AG10803 (cell line): ENCODE measurements at regions not wholly inside any gene's neighbourhood (a gene's known extent, or its start where the extent isn't known, plus 50 kb on each side); places are given as distances from the start of the nearest gene placed in this dataset.

Source experiments
- DNase-seq: peaks from one replicate; pipeline ENCODE4 v3.0.0; 2010; ENCODE audit warnings: low read depth
- H3K4me3 ChIP-seq: 2 replicates; pipeline ENCODE4 v1.5.1; 2011; ENCODE audit warnings: mild to moderate bottlenecking, low read length, control low read depth
- TF ChIP-seq, protein P1 (sequence below): conservative IDR thresholded peaks from 2 replicates; pipeline ENCODE4 v1.5.1; 2011; ENCODE audit warnings: mild to moderate bottlenecking, low read length, control low read depth, inconsistent platforms

DNA sequence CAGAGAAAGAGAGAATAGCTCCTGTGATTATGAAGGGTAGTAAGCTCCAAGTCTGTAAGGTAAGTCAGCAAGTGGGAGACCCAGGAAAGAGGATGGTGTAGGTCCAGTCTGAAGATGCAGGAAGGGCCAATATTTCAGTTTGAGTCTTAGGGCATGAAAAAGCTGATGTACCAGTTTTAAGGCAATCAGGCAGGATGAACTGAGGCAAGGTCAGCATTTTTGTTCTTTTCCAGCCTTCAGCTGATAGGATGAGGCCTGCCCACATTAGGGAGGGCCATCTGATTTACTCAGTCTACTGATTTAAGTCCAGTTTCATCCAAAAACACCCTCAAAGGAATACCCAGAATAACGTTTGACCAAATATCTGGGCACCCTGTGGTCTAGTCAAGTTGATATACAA, 347.3 kb downstream of the CMPK2 start:
- no peak for DNase-seq
- no peak overlapping the region for H3K4me3 ChIP-seq
- TF ChIP-seq, protein P1, sequence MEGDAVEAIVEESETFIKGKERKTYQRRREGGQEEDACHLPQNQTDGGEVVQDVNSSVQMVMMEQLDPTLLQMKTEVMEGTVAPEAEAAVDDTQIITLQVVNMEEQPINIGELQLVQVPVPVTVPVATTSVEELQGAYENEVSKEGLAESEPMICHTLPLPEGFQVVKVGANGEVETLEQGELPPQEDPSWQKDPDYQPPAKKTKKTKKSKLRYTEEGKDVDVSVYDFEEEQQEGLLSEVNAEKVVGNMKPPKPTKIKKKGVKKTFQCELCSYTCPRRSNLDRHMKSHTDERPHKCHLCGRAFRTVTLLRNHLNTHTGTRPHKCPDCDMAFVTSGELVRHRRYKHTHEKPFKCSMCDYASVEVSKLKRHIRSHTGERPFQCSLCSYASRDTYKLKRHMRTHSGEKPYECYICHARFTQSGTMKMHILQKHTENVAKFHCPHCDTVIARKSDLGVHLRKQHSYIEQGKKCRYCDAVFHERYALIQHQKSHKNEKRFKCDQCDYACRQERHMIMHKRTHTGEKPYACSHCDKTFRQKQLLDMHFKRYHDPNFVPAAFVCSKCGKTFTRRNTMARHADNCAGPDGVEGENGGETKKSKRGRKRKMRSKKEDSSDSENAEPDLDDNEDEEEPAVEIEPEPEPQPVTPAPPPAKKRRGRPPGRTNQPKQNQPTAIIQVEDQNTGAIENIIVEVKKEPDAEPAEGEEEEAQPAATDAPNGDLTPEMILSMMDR: no peak

DNA sequence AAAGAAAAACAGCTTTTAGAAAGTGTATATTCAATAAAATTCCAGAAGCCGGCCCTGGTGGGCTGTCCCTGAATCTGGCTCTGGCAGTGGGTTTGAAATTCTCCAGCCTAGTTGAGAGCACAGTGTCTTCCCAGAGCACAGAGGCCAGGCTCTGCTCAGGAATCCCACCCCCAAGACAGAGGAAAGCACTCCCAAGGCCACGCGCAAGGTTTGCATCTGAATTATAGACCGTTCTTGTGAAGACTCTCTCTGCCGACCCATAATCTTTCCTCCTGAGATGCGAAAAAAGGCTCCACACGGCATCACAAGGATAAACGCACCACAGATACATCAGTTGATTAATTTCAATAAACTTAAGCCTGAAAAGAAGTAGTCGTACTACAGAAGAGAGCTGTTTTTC, 342.2 kb downstream of the CMPK2 start:
- TF ChIP-seq, protein P1: no peak
- H3K4me3 ChIP-seq: no peak overlapping the region
- no peak for DNase-seq

DNA sequence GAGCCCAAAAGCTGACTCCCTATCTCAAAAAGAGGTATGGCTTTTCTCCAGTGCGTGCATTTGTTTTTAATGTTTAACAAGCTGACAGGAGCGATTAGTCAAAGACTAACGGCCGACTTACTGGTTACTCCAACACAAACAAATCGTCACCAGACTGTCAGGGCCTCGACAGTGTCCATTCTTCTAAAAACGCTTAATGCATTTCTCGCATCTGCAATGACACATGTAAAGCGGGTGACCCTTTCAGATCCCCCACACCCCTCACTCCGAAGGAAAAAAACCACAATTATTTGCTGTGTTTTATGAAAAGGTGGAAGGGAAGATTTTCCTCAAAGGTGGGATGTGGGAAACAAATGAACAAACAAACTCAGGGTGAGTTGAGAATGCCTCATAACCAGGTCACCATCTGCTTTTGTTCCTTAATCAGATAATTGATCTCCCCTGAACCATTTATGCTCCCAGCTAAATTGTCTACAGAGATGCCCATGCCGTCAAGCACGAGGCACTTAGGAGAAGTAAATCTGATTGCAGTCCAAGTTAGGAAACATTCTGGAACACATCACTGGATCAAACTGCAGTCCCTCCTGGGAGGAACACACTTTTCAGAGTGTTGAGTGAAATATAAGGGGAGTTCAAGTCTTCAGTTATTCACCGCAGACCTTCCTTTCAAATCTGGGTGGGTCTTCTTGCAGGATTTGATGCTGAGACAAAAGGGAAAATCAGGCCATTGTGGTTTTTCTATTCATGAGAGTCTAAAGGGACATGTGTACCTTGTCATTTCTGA, 340.8 kb downstream of the CMPK2 start:
- no peak overlapping the region for H3K4me3 ChIP-seq
- TF ChIP-seq, protein P1: no peak
- DNase-seq: no peak

DNA sequence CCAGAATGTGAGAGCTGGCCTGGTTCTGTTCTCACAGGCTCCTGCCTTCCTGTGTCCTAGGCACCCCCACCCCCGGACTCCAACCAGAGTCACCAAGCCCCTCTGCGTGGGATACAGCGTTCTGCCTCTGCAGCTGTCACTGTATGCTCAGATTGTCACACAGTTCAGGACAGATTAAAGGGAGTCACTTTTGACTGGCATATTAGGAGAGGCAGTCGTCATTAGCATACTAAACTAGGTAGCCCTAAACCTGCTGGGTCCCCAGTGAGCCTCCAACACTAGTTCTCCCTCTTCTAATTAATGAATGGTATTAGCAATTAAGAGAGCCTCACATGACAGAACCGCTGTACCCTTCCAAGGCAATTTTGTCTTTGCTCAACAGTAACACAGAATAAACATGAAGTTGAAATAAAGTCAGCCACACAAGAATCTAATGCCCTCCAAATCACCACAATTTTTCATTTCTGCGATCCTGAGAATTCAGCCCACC, 340.2 kb downstream of the CMPK2 start:
- no peak for DNase-seq
- no peak overlapping the region for H3K4me3 ChIP-seq
- TF ChIP-seq, protein P1: no peak

DNA sequence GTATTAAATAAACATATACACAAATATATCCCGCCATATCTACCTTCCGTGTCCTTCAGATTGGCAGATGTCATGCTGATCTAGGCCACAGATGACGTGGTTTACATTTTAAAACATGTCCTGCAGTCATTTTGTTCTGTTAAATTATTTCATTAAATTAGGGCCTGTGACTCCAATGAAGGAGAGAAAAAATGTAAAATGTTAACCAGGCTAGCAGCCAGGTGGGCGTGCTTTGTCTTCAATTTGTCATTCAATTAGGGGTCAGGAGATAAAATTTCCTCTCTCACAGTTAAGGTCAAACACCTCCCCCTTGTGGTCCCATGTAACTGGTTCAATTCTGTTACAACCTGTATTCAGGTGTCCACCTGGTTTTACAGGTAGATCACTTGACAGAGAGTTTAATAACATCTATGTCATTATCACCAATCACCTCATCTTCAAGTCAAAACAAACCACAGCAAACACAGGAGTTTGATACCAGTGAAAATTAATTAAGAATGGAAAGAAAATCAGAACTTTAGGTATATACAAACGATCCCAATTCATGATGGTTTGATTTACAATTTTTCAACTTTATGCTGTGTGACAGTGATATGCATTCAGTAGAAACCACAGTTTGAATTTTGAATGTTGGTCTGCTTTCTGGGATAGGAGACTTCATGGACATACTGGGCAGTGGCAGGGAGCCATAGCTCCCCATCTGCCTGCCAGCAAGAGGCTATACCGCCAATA, 339.4 kb downstream of the CMPK2 start:
- H3K4me3 ChIP-seq: no peak overlapping the region
- DNase-seq: no peak
- TF ChIP-seq, protein P1: no peak

DNA sequence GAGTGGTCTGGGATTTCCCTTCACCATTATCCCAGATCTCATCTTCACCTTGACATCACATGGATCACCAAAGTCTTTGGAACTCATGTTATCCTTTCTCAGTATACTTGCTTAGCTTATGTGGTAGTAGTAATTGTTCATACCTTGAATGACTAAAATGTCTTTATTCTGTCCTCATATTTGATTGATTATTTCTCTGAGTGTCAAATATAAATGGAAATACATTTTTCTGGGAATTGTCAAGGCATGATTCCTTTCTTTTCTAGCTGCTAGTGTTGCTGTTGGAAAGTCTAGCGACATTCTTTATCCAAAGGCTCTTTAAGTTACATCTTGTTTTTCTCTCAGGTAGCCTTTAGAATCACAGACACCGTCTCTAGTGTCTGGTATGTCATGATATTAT, 334.4 kb downstream of the CMPK2 start:
- DNase-seq: no peak
- TF ChIP-seq, protein P1: no peak
- H3K4me3 ChIP-seq: no peak overlapping the region

DNA sequence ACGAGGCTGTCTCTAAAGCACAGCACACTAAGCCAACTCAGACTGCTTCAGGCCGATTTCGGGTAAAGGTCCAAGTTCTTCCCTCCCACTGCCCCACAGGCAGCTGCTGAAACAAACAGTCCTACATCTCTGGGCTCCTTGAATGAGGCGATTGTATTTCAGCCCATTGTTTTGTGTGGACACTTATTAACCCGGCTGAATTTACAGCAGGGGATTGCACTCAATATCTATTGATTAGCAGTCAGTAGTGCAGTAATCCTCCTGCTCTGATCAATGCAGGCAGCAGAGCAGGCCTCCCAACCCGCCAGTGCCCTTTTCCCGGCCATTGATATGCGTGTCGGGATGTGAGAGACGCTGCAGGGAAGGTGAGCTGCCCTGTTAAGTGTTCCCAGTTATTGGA, 330.1 kb downstream of the CMPK2 start:
- no peak overlapping the region for H3K4me3 ChIP-seq
- no peak for DNase-seq
- TF ChIP-seq, protein P1: no peak
